K562 (cell line): ENCODE measurements at regions not wholly inside any gene's neighbourhood (a gene's known extent, or its start where the extent isn't known, plus 50 kb on each side); places are given as distances from the start of the nearest gene placed in this dataset.

Experiments
- ATAC-seq: fragments of 200-7000 bp; cut with Tn5 transposase; 3 replicates; pipeline ENCODE4 v1.9.1; 2020; ENCODE audit warnings: moderate library complexity
- BruUV-seq: library from RNA; stranded (reverse); fragments of 400-500 nt; replicated peaks from 2 replicates; lab custom pipeline; 2021; lab: Mats Ljungman, UMichigan
- CTCF ChIA-PET: fragments of 300-600 bp; formaldehyde crosslinking; extraction: SDS; loops from one replicate; lab custom pipeline; 2021; ENCODE audit warnings: low intra/inter-chr PET ratio; lab: Yijun Ruan, JAX
- POLR2A ChIA-PET: fragments of 300-600, 350-650 bp; sonication (Branson Sonifier 250); formaldehyde crosslinking; extraction: SDS; loops from one replicate; lab custom pipeline; 2021; ENCODE audit warnings: antibody characterized with exemption, inconsistent platforms; lab: Yijun Ruan, JAX
- DNase-seq, 4 experiments: peaks; one replicate each; pipeline versions ENCODE4 v3.0.0 to v3.0.0-alpha.2; 2011 to 2018; ENCODE audit warnings: low spot score in 3 of 4, mixed read lengths in 3 of 4; ENCODE audit errors: extremely low read depth in 1 of 4
- FAIRE-seq: peaks from 2 replicates; lab custom pipeline; 2011; peaks lifted over from hg19 to GRCh38; lab: Jason Lieb, UNC
- H2AFZ ChIP-seq: 2 replicates; pipeline ENCODE4 v1.6.0; 2011; ENCODE audit warnings: low read depth, low read length, control low read depth, inconsistent platforms
- H3K27ac ChIP-seq: fragments of 200-600 bp; 3 replicates; pipeline ENCODE4 v1.8.0; 2011; ENCODE audit warnings: low read depth, mild to moderate bottlenecking, control low read depth, inconsistent platforms, low read length, moderate library complexity, mixed read lengths; ENCODE audit errors: extremely low read depth
- H3K27me3 ChIP-seq, 2 experiments: fragments of 300-600 bp in 1 of 2; 2 replicates in 1 of 2; 3 replicates in 1 of 2; pipeline versions ENCODE4 v1.6.0 to v1.8.0; 2011; ENCODE audit warnings: inconsistent platforms in 2 of 2, low read length in 2 of 2, mild to moderate bottlenecking in 1 of 2, mixed read lengths in 1 of 2, moderate library complexity in 1 of 2; ENCODE audit not compliant: control insufficient read depth in 2 of 2, insufficient read depth in 2 of 2
- H3K36me3 ChIP-seq: fragments of 300-600 bp; 3 replicates; pipeline ENCODE4 v1.8.0; 2011; ENCODE audit warnings: mild to moderate bottlenecking, low read length, inconsistent platforms; ENCODE audit not compliant: control insufficient read depth, insufficient read depth
- H3K4me1 ChIP-seq, 2 experiments: fragments of 200-600 bp in 1 of 2; replicated peaks in 1 of 2; 2 replicates in 1 of 2; 3 replicates in 1 of 2; pipeline versions ENCODE4 v1.5.1 to v1.8.0; 2011; ENCODE audit warnings: inconsistent platforms in 2 of 2, low read length in 2 of 2, mild to moderate bottlenecking in 1 of 2, mixed read lengths in 1 of 2, moderate library complexity in 1 of 2; ENCODE audit not compliant: control insufficient read depth in 2 of 2, insufficient read depth in 2 of 2
- H3K4me2 ChIP-seq: 2 replicates; pipeline ENCODE4 v1.6.1; 2011; ENCODE audit warnings: low read length, control low read depth, inconsistent platforms, mixed read lengths; ENCODE audit not compliant: insufficient read depth
- H3K4me3 ChIP-seq: fragments of 200-600 bp; sonication (generic), shearing (Covaris generic); 2 replicates; pipeline ENCODE4 v1.5.1; 2016; ENCODE audit warnings: control low read depth, inconsistent platforms
- H3K79me2 ChIP-seq: fragments of 200-600 bp; 3 replicates; pipeline ENCODE4 v1.8.0; 2011; ENCODE audit warnings: low read length, inconsistent platforms; ENCODE audit not compliant: control insufficient read depth, insufficient read depth
- H3K9ac ChIP-seq, 2 experiments: 2 replicates each; pipeline versions ENCODE4 v1.6.0 to v1.6.1; 2011; ENCODE audit warnings: low read depth in 2 of 2, low read length in 2 of 2, control low read depth in 1 of 2, inconsistent platforms in 1 of 2, mild to moderate bottlenecking in 1 of 2, mixed read lengths in 1 of 2; ENCODE audit not compliant: insufficient read depth in 1 of 2
- H3K9me1 ChIP-seq: one replicate; pipeline ENCODE4 v1.6.0; 2011; ENCODE audit warnings: inconsistent platforms, mild to moderate bottlenecking, low read length, moderate library complexity; ENCODE audit not compliant: control insufficient read depth, insufficient read depth
- H3K9me3 ChIP-seq: replicated peaks from 2 replicates; pipeline ENCODE4 v1.5.1; 2011; ENCODE audit warnings: low read depth, low read length, inconsistent platforms; ENCODE audit not compliant: control insufficient read depth, insufficient read depth
- H4K20me1 ChIP-seq: replicated peaks from 2 replicates; pipeline ENCODE4 v1.6.1; 2011; ENCODE audit warnings: low read length, inconsistent platforms, mixed read lengths; ENCODE audit not compliant: control insufficient read depth, insufficient read depth
- ATF3 ChIP-seq, 2 experiments: fragments of 450-650 bp in 1 of 2; sonication (generic) in 1 of 2; formaldehyde crosslinking in 1 of 2; IDR thresholded peaks in 1 of 2; conservative IDR thresholded peaks in 1 of 2; 2 replicates each; pipeline versions ENCODE4 v1.6.1 to v1.8.1; 2016 to 2023; ENCODE audit warnings: mild to moderate bottlenecking in 2 of 2, moderate library complexity in 2 of 2, inconsistent platforms in 1 of 2, missing genetic modification reagents in 1 of 2
- ELK1 ChIP-seq: sonication (generic); formaldehyde crosslinking; IDR thresholded peaks from 2 replicates; pipeline ENCODE4 v1.8.1; 2022; ENCODE audit warnings: missing genetic modification reagents
- KLF6 ChIP-seq: fragments of 250-450 bp; sonication (Bioruptor Pico); IDR thresholded peaks from 2 replicates; pipeline ENCODE4 v1.4.0; 2020; ENCODE audit warnings: mild to moderate bottlenecking, moderate library complexity, borderline replicate concordance
- MBD1 ChIP-seq: fragments of 250-450 bp; sonication (Bioruptor Pico); IDR thresholded peaks from 2 replicates; pipeline ENCODE4 v1.8.0; 2022; ENCODE audit warnings: inconsistent platforms
- TEAD4 ChIP-seq, 2 experiments: sonication (generic) in 1 of 2; formaldehyde crosslinking in 1 of 2; IDR thresholded peaks; 2 replicates each; pipeline versions ENCODE4 v1.6.1 to v1.8.0; 2012 to 2022; ENCODE audit warnings: borderline replicate concordance in 1 of 2, inconsistent platforms in 1 of 2, low read length in 1 of 2, mild to moderate bottlenecking in 1 of 2, missing genetic modification reagents in 1 of 2
- ZNF253 ChIP-seq: fragments of 250-450 bp; sonication (Bioruptor Pico); conservative IDR thresholded peaks from 2 replicates; pipeline ENCODE4 v1.6.1; 2021; ENCODE audit warnings: mild to moderate bottlenecking
- WGBS: fragments of 100-300 bp; shearing (Covaris generic); methylation state at CpG from one replicate; pipeline ENCODE4 v1.1.6; 2016; ENCODE audit warnings: low coverage, mixed read lengths; ENCODE audit not compliant: insufficient coverage; ENCODE audit errors: missing lambda C conversion rate; 5-methylcytosine and 5-hydroxymethylcytosine counted together
- in situ Hi-C: fragments of 300-500 bp; cut with MboI; formaldehyde crosslinking; loops from 4 replicates; pipeline ENCODE4 v1.15.0; 2018; ENCODE audit warnings: inconsistent platforms, mixed read lengths
- intact Hi-C: fragments of 100-400 bp; cut with micrococcal nuclease; formaldehyde crosslinking; loops from 2 replicates; pipeline ENCODE4 v1.14.2; 2022

- CTCF ChIA-PET: no interaction called here
- ATAC-seq (no peak), FAIRE-seq (no peak), DNase-seq (no peak)
- no peaks in the 10 kb centered on the region for H3K36me3 ChIP-seq
- BruUV-seq: no TSS peak
- H4K20me1 ChIP-seq: no peaks in the 10 kb centered on the region
- intact Hi-C loops: no loop called here
- H3K79me2 ChIP-seq: no peaks in the 10 kb centered on the region
- H3K9me1 ChIP-seq: no peaks in the 10 kb centered on the region
- H3K9me3 ChIP-seq: no peaks in the 10 kb centered on the region
- no peak overlapping the region for H3K4me3 ChIP-seq
- H3K4me1 ChIP-seq: no peaks in the 10 kb centered on the region
- no peaks in the 10 kb centered on the region for H3K27me3 ChIP-seq
- no peak overlapping the region for H3K27ac ChIP-seq
- no peak overlapping the region for H2AFZ ChIP-seq
- H3K9ac ChIP-seq: no peak overlapping the region
- 4% methylated on average over 2 of the region's 2 CpGs for WGBS
- TF ChIP-seq ATF3 (IDR thresholded peaks at IDR 0.05) (no peak), ATF3 (CRISPR knock-in tag; conservative IDR thresholded peaks at IDR 0.05) (no peak), TEAD4 (IDR thresholded peaks at IDR 0.05; ENCODE audit: low read length) (no peak), TEAD4 (CRISPR knock-in tag; IDR thresholded peaks at IDR 0.05; ENCODE audit: borderline replicate concordance) (no peak), KLF6 (CRISPR knock-in tag) (no peak), ZNF253 (CRISPR knock-in tag) (no peak), MBD1 (CRISPR knock-in tag) (no peak), ELK1 (CRISPR knock-in tag) (no peak)
- in situ Hi-C loops: no loop called here
- H3K4me2 ChIP-seq: no peak overlapping the region
- POLR2A ChIA-PET: no interaction called here
These were observed 280.8 kb upstream of the GRIA1 start for GRCh38 chr5:153209687-153210086.
